Epithelial cell of esophagus (primary cell): ENCODE measurements at regions not wholly inside any gene's neighbourhood (a gene's known extent, or its start where the extent isn't known, plus 50 kb on each side); places are given as distances from the start of the nearest gene placed in this dataset.

Experiments used
- DNase-seq: peaks from one replicate; pipeline ENCODE4 v3.0.0; 2010; ENCODE audit warnings: low read depth
- H3K4me3 ChIP-seq: 2 replicates; pipeline ENCODE4 v1.5.1; 2011; ENCODE audit warnings: mild to moderate bottlenecking, low read length, control low read depth
- TF ChIP-seq, protein P1 (sequence below): IDR thresholded peaks from 2 replicates; pipeline ENCODE4 v1.5.1; 2011; ENCODE audit warnings: low read depth, mild to moderate bottlenecking, low read length, control low read depth, inconsistent platforms; ENCODE audit not compliant: insufficient read depth; ENCODE audit errors: missing control alignments

DNA sequence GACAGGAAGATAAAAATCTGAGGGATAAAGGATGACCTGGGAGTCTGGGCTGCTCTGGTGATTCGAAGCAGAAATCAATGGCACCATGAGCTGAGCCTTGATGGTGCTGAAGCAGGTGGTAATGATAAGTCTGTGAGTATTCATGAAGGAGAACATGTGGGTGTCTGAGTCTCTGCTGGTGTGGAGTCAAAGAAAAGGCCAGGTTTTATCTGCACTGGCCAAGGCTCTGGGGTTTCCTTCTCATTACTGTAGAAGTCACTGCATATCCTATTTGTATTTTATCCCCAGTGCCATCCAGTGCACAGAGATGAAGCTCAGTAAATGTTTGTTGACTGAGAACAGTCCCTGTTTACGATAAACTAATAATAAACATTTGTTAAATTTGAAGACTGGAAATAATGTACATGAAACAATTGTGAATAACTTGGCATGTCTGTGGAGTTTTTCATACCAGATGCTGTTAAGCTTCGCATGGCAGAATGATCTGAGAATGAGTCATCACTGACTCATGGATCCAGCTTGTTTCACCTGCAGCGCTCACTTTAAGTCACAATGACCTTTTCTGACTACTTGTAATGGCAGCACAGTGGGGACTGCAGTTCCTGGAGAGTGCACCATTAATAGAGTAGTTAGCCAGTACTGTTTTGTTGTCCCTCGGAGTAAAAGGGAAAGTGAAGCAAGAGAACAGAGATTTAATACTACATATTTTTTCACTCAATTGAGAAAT is 538.5 kb downstream of the HTR7 start:
- no peak overlapping the region for H3K4me3 ChIP-seq
- peak; percentile 95 for DNase-seq
- TF ChIP-seq, protein P1, sequence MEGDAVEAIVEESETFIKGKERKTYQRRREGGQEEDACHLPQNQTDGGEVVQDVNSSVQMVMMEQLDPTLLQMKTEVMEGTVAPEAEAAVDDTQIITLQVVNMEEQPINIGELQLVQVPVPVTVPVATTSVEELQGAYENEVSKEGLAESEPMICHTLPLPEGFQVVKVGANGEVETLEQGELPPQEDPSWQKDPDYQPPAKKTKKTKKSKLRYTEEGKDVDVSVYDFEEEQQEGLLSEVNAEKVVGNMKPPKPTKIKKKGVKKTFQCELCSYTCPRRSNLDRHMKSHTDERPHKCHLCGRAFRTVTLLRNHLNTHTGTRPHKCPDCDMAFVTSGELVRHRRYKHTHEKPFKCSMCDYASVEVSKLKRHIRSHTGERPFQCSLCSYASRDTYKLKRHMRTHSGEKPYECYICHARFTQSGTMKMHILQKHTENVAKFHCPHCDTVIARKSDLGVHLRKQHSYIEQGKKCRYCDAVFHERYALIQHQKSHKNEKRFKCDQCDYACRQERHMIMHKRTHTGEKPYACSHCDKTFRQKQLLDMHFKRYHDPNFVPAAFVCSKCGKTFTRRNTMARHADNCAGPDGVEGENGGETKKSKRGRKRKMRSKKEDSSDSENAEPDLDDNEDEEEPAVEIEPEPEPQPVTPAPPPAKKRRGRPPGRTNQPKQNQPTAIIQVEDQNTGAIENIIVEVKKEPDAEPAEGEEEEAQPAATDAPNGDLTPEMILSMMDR: no peak

- peak; percentile 45 for DNase-seq
- TF ChIP-seq, protein P1: no peak
- no peak overlapping the region for H3K4me3 ChIP-seq
Observed at GRCh38 chr10:90321132-90321816, 536.6 kb downstream of the HTR7 start.

DNA sequence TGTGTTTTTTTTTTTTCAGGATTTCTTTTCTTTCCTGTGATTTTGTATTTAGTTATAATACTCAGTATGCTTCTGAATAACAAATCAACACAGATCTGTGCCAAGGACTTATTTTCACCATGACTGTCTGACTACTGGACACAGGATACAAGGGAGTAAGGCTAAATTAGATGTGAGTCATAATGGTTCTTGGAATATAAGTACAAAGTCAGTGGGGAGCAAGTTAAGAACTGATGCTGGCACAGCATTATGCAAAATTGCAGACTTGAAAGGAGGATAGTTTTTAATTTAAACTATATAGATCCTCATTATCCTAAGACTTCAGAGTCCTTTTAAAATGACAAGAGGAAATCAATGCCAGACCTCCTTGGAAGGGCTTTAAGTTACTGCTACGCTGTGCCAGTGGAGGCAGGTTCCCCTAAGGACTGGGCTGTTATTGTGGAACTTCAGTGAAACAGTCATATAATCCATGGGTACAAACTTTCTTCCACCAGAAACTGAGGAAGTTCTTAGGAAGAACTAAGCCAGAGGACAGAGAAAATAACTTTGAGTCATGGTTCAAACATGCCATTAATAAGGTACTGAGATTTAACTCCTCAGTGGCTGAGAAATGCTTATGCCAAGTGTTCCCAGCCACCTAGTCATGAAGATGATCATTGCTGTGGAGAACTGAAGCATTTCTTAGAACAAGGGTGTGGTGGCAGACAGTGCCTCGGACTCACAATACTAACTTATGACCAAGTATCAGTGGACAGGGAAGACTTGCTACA is 531.2 kb downstream of the HTR7 start:
- TF ChIP-seq, protein P1: no peak
- DNase-seq: peak; percentile 53
- H3K4me3 ChIP-seq: no peak overlapping the region

- no peak overlapping the region for H3K4me3 ChIP-seq
- TF ChIP-seq, protein P1: no peak
- DNase-seq: no peak
Observed at GRCh38 chr10:90327611-90328010, 530.2 kb downstream of the HTR7 start.

DNA sequence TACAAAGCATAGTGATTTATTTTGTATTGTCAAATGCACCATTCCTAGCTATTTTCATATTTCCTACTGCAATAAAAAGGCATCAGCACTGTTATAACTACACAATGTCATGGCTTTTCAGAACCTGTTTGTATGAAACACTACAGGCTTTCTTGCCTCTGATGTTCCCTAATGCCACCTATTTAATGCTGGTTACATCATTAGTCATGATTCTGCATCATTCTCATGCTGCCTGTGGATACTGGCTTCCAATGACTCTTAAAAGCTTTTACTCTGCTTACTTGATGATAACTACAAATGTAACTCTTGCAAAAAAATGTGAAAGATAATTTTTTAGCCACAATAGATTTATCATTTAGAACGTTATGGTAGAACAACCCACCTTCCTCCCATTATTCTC is 529.4 kb downstream of the HTR7 start:
- no peak overlapping the region for H3K4me3 ChIP-seq
- TF ChIP-seq, protein P1: no peak
- peak; percentile 23 for DNase-seq

DNA sequence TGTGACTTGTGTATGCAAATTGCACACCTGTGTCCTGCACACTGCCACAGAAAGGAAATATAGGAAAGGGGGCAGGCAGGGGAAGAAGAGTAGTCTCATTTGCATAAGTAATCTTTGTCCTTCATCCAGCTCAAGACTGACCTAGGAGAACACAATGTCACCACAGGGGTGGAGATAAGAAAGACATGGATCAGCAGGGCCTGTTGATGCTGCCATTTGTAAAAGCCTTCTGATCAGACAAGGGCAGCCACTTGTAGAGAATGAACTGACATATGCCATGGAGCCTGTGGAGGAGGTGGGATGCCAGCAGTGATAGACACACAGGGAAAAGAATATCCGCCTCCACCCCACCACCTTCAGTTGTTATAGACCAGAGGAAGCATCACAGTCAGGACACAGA is 528.9 kb downstream of the HTR7 start:
- DNase-seq: no peak
- H3K4me3 ChIP-seq: no peak overlapping the region
- TF ChIP-seq, protein P1: no peak
